Body of pancreas (tissue), 4 donors: ENCODE measurements at regions not wholly inside any gene's neighbourhood (a gene's known extent, or its start where the extent isn't known, plus 50 kb on each side); places are given as distances from the start of the nearest gene placed in this dataset.

Experiments
- ATAC-seq: fragments of 150-250 bp; one replicate; pipeline ENCODE4 v1.9.1; 2016
- DNase-seq, 4 donors: peaks; one replicate each; pipeline ENCODE4 v3.0.0-alpha.2; 2019
- H3K27ac ChIP-seq, 4 donors: fragments of 200-600 bp; sonication (generic); 1 replicate in 3 of 4; 2 replicates in 1 of 4; pipeline versions ENCODE4 v1.5.1 to v1.6.1; 2016 to 2019; ENCODE audit warnings: mild to moderate bottlenecking in 1 of 4, mixed read lengths in 1 of 4, moderate library complexity in 1 of 4
- H3K27me3 ChIP-seq, 2 donors: fragments of 200-600 bp; sonication (generic); one replicate each; pipeline ENCODE4 v1.6.0; 2016; ENCODE audit warnings: mild to moderate bottlenecking in 1 of 2
- H3K36me3 ChIP-seq, 2 donors: fragments of 200-600 bp; sonication (generic); replicated peaks in 1 of 2; 2 replicates each; pipeline ENCODE4 v1.5.1; 2016; ENCODE audit warnings: low read depth in 2 of 2; ENCODE audit not compliant: insufficient read depth in 1 of 2
- H3K4me1 ChIP-seq: fragments of 200-600 bp; sonication (generic); one replicate; pipeline ENCODE4 v1.6.0; 2016
- H3K4me3 ChIP-seq, 2 donors: fragments of 200-600 bp; sonication (generic); 1 replicate in 1 of 2; 2 replicates in 1 of 2; pipeline ENCODE4 v1.5.1; 2016 to 2019
- H3K9me3 ChIP-seq, 3 donors: fragments of 200-600 bp; sonication (generic); 1 replicate in 2 of 3; 2 replicates in 1 of 3; pipeline ENCODE4 v1.5.1; 2016
- POLR2A ChIP-seq, 3 donors: fragments of 450-650 bp; IDR thresholded peaks; one replicate each; pipeline ENCODE4 v1.6.1; 2016; ENCODE audit warnings: antibody characterized with exemption in 3 of 3, mild to moderate bottlenecking in 2 of 3
- WGBS, 2 donors: methylation state at CpG; one replicate each; pipeline ENCODE4 v1.1.5; 2017; 5-methylcytosine and 5-hydroxymethylcytosine counted together
- intact Hi-C: fragments of 100-400 bp; cut with DNase I; formaldehyde crosslinking; loops from one replicate; pipeline ENCODE4 v1.15.1; 2023
- TF ChIP-seq, protein P1 (sequence below), 7 experiments: fragments of 450-650 bp in 4 of 7; fragments of 200-600 bp in 3 of 7; sonication (generic) in 3 of 7; IDR thresholded peaks; one replicate each; pipeline ENCODE4 v1.5.1; 2016 to 2019; ENCODE audit warnings: antibody characterized with exemption in 7 of 7

DNA sequence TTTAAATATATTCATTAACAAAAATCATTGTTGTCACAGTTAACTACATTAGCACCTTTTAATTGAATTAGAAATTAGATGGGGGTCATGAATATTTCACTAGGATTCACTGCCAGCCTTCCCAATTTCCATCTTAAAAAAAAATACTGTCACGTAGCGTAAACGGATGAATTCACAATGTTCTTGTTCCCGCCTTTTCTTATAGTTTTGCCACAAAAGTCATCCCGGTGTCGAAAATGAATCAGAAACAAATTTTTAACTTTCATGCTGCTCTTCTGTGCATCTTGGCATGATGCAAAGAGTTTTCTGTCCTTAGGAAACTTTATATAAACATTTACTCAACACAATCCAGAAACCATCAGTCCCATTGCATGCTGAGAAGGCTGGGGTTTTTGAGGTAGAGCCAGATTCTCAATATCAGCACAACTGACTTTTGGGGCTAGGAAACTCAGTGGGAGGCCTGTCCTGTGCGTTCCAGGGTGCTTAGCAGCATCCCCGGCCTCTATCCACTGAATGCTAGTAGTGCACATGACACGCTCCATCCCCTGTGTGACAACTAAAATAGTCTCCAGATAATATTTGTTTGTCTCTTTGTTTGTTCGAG, 252.9 kb upstream of the XYLT1 start:
- no peak overlapping the region for H3K27ac ChIP-seq
- H3K4me3 ChIP-seq: no peak overlapping the region
- TF ChIP-seq, protein P1, sequence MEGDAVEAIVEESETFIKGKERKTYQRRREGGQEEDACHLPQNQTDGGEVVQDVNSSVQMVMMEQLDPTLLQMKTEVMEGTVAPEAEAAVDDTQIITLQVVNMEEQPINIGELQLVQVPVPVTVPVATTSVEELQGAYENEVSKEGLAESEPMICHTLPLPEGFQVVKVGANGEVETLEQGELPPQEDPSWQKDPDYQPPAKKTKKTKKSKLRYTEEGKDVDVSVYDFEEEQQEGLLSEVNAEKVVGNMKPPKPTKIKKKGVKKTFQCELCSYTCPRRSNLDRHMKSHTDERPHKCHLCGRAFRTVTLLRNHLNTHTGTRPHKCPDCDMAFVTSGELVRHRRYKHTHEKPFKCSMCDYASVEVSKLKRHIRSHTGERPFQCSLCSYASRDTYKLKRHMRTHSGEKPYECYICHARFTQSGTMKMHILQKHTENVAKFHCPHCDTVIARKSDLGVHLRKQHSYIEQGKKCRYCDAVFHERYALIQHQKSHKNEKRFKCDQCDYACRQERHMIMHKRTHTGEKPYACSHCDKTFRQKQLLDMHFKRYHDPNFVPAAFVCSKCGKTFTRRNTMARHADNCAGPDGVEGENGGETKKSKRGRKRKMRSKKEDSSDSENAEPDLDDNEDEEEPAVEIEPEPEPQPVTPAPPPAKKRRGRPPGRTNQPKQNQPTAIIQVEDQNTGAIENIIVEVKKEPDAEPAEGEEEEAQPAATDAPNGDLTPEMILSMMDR (IDR thresholded peaks at IDR 0.05): no peak
- TF ChIP-seq POLR2A (IDR thresholded peaks at IDR 0.05): no peak
- ATAC-seq: no peak
- no peak for DNase-seq
- H3K9me3 ChIP-seq: no peaks in the 10 kb centered on the region
- 55 to 62% methylated on average over 9 to 10 of the region's 10 CpGs for WGBS, 2 donors
- H3K27me3 ChIP-seq: no peaks in the 10 kb centered on the region
- H3K4me1 ChIP-seq: no peaks in the 10 kb centered on the region
- no peaks in the 10 kb centered on the region for H3K36me3 ChIP-seq
- intact Hi-C loops: no loop called here

DNA sequence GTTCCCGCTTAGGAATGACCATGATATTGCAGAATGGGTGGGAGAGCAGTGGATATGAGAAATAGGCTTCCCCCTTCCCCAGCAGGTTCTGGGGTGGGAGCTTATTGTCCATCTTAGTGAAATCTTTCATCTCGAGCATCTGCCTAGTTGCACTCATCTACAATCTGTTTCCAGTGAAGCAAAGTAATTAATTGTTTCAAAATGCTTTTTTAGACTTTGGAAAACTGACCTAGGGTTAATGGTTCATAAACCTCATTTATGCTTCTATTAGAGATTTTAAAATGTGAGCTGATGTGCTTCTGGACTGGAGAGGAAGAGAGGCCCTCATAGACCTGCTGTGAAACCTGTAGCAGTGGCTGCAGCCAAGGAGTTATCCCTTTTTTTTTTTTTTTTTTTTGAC, 247.7 kb upstream of the XYLT1 start:
- Histone ChIP-seq H3K4me3 (no peak overlapping the region), H3K36me3 (no peaks in the 10 kb centered on the region), H3K27ac (no peak overlapping the region), H3K9me3 (no peaks in the 10 kb centered on the region), H3K4me1 (no peaks in the 10 kb centered on the region), H3K27me3 (no peaks in the 10 kb centered on the region)
- TF ChIP-seq, protein P1 (IDR thresholded peaks at IDR 0.05): no peak
- TF ChIP-seq POLR2A (IDR thresholded peaks at IDR 0.05): no peak
- ATAC-seq: no peak
- intact Hi-C loops: no loop called here
- WGBS, 2 donors: 43 to 52% methylated on average over 2 of the region's 2 CpGs
- no peak for DNase-seq

DNA sequence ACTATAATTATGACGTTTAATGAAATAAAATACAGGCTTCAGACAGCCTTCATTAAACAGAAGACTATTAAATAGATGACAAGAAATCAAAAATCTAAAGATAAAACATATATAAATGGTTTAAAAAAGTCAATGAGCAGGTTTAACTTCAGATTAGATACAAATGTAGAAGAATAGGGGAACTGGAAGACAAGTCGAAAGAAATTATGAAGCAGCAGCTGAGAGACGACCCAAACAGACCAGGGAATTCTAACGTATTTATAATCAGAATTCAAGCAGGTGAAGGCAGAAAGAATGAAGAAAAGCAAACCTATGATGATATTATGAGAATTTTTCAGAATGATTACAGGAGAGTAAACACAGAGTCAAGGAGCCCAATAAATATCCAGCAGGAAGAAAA, 235.1 kb upstream of the XYLT1 start:
- no peaks in the 10 kb centered on the region for H3K4me1 ChIP-seq
- ATAC-seq: no peak
- TF ChIP-seq, protein P1 (IDR thresholded peaks at IDR 0.05): no peak
- no peak for TF ChIP-seq POLR2A (IDR thresholded peaks at IDR 0.05)
- intact Hi-C loops: no loop called here
- no peaks in the 10 kb centered on the region for H3K27me3 ChIP-seq
- DNase-seq: no peak
- no peak overlapping the region for H3K27ac ChIP-seq
- H3K9me3 ChIP-seq: no peaks in the 10 kb centered on the region
- WGBS, 2 donors: 45 to 49% methylated on average over 4 of the region's 4 CpGs
- H3K4me3 ChIP-seq: no peak overlapping the region
- no peaks in the 10 kb centered on the region for H3K36me3 ChIP-seq

DNA sequence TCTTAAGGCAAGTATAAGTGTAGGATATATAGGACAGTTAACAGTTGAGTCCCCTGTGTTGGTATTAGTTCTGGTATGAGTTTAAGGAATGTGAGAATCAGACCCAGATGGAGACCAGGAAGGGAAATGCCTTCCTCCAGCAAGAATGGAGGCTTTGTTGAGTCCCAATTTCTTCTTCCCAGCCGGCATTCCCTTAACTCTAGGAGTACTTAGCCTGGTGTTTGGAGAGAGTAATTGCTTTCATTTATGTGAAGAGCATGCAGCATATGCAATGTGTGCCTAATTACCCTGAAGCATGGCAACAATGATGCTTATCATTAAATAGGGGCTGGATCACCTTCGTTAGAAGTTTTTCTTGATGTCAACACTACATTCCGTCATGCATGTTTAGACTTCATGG, 225.9 kb upstream of the XYLT1 start:
- no peaks in the 10 kb centered on the region for H3K4me1 ChIP-seq
- 37 to 46% methylated on average over 3 of the region's 3 CpGs for WGBS, 2 donors
- no peak overlapping the region for H3K4me3 ChIP-seq
- H3K27ac ChIP-seq: no peak overlapping the region
- TF ChIP-seq, protein P1 (IDR thresholded peaks at IDR 0.05): no peak
- TF ChIP-seq POLR2A (IDR thresholded peaks at IDR 0.05): no peak
- H3K27me3 ChIP-seq: no peaks in the 10 kb centered on the region
- H3K9me3 ChIP-seq: no peaks in the 10 kb centered on the region
- intact Hi-C loops: no loop called here
- H3K36me3 ChIP-seq: no peaks in the 10 kb centered on the region
- DNase-seq (no peak), ATAC-seq (no peak)

DNA sequence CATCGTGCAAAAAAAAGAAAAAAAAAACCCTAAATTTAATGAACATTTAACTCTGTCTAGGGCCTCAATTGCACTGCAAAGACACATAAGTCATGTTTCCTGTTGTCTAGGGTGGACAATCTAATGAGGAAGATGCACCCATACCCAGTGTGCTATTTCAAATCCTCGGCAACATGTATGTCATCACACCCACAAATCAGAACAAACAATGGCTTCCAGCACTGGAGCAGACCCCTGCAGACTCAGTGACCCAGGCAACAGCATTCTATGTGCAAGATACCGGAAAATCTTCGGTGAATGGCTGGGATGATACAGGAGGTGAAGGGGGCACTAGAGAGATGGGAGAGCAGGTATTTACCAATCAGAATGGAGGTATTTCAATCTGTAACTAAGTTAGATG, 221.7 kb upstream of the XYLT1 start:
- H3K4me1 ChIP-seq: no peaks in the 10 kb centered on the region
- no peak for DNase-seq
- TF ChIP-seq, protein P1 (IDR thresholded peaks at IDR 0.05): no peak
- no peak for TF ChIP-seq POLR2A (IDR thresholded peaks at IDR 0.05)
- no peaks in the 10 kb centered on the region for H3K9me3 ChIP-seq
- ATAC-seq: no peak
- H3K36me3 ChIP-seq: no peaks in the 10 kb centered on the region
- intact Hi-C loops: no loop called here
- H3K27ac ChIP-seq: no peak overlapping the region
- H3K27me3 ChIP-seq: no peaks in the 10 kb centered on the region
- 65 to 72% methylated on average over 4 of the region's 4 CpGs for WGBS, 2 donors
- H3K4me3 ChIP-seq: no peak overlapping the region
